ENCODE measurements at regions not wholly inside any gene's neighbourhood (a gene's known extent, or its start where the extent isn't known, plus 50 kb on each side); places are given as distances from the start of the nearest gene placed in this dataset.

- DNase-seq (ENCODE audit: low read depth): no peak
Observed at GRCh38 chr2:198213253-198213652, 408.9 kb downstream of the PLCL1 start.

GRCh38 chr2:198211706-198212105 lies 407.3 kb downstream of the PLCL1 start:
- no peak for DNase-seq (ENCODE audit: low read depth)

GRCh38 chr2:198203336-198204069 lies 399.1 kb downstream of the PLCL1 start:
- DNase-seq (ENCODE audit: low read depth): no peak

Data from fibroblast of gingiva (primary cell).